GM21786 (cell line): ENCODE measurements at regions not wholly inside any gene's neighbourhood (a gene's known extent, or its start where the extent isn't known, plus 50 kb on each side); places are given as distances from the start of the nearest gene placed in this dataset.

ENCODE experiments used
- ATAC-seq: cut with Tn5 transposase; IDR thresholded peaks from one replicate; pipeline ENCODE4 v1.9.1; 2021; ENCODE audit not compliant: unreplicated experiment

DNA sequence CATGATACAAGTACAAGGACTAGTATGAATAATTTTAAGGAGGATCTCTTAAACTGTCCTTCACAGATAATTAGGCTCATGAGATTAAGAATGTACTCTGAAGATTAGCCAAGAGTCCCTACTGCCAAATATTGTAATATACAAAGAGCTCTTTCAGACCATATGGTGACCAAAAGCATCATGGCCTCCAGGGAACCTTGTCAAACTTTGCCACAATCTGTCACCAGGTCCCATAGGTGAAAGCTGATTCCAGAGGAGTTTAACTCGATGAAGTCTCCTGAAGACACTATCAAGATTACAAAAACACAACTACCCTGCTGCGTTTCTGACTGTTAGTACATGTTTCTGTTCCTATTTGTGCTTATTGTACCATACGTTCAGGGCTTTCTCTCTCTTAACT, 395.4 kb upstream of the ITGA1 start:
- no peak for ATAC-seq

GRCh38 chr5:52409835-52410234, 377.9 kb upstream of the ITGA1 start:
- no peak for ATAC-seq

DNA sequence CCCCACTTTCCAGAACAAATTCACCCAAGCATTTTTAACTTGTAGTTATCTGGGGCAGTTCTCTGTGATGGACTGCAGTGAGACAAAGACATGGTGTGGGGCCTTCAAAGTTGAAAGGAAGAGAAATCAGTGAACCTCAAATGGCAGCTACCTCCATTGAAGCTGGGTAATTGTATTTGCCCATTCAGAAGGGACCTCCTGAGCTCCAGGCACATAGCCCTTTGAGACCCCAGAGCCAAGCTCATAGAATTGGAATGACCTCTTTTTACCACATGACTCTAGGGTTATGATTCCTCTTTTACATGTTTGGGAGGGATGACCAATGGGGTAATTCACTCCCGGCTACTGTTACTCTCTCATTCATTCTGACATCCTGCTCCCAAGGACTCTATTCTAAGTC, 368.4 kb upstream of the ITGA1 start:
- ATAC-seq = no peak

GRCh38 chr5:52427615-52428014, 360.1 kb upstream of the ITGA1 start:
- ATAC-seq = no peak

- no peak for ATAC-seq
Measured at GRCh38 chr5:52428977-52429489, 358.7 kb upstream of the ITGA1 start.

DNA sequence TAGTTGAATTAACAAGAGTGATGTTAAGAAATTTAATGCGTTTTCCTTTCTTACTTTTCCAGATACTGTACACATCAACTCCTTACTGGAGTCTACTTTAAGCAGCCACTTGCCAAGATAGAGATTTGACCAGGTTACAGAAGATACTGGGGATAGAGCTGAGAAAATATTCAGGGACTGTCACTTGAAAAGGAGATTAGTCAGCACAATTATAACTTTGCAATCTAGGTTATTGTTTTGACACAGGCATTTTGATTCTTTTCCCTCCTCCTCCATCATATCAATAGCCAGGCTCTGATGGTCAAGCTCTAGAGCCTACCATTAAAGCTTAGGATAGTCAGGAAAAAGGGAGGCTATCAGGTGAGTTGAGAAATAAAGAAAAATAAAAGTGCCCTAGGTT, 345.9 kb upstream of the ITGA1 start:
- ATAC-seq = no peak

DNA sequence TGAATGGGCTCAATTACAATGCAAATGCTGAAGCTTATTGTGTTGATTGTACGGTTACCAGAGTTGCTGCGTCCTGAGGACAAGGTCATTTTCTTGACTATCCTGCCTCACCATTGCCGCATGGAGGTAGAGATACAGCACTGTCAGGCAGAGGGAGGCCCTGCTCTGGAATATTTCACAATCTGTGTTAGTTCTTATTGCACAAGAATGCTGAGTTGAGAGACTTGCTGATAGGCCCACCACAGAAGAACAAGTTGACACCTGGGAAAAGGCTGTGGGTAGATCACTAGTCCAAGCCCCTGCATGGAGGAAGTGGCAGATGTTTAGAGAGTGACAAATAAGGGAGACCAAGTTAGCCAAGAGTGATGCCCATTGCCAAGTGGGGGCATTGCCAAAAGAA, 344.5 kb upstream of the ITGA1 start:
- ATAC-seq = no peak

GRCh38 chr5:52448111-52448510, 339.6 kb upstream of the ITGA1 start:
- ATAC-seq = no peak

DNA sequence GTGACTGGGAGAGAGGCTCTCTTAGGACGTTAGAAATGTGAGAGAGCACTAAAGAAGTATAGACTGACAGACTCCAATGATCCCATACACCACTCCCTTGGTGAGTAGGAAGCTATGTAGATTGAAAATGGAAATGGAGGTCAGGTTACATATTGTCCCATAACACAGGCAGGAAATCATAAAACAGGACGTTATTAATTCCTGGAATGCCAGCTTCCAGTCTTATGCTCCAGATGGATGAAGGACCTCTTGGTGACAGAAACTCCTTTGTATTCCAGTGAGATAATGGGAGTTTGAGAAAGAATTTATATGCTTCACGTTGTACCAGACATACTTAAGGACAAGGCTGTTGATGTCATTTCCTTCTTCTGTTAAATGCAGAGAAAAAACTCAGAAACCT, 338.2 kb upstream of the ITGA1 start:
- no peak for ATAC-seq

- ATAC-seq = no peak
Measured at GRCh38 chr5:52452098-52452497, 335.6 kb upstream of the ITGA1 start.

GRCh38 chr5:52453176-52453575, 334.5 kb upstream of the ITGA1 start:
- no peak for ATAC-seq

- ATAC-seq = no peak
Measured at GRCh38 chr5:52455920-52456319, 331.8 kb upstream of the ITGA1 start.

DNA sequence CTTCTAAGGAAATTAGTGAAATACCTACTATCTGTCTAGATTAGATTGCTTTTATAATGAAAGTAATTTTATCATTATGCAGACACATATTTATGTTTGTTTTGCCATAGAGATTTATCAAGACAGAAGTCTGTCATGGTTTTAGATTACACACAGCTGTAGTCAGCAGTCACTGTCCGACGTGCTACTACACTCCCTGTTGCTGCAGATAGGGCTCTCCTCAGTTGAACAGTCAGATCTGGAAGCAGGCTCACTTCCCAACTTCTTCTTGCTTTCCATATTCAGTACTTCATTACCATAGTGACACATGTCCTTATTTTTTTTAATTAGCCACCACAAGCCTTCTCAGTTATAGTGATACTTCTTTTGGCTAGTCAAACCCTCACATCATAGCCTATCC, 329.9 kb upstream of the ITGA1 start:
- ATAC-seq = no peak

- ATAC-seq = no peak
Measured at GRCh38 chr5:52466113-52466512, 321.6 kb upstream of the ITGA1 start.

- no peak for ATAC-seq
Measured at GRCh38 chr5:52466749-52467520, 320.8 kb upstream of the ITGA1 start.

DNA sequence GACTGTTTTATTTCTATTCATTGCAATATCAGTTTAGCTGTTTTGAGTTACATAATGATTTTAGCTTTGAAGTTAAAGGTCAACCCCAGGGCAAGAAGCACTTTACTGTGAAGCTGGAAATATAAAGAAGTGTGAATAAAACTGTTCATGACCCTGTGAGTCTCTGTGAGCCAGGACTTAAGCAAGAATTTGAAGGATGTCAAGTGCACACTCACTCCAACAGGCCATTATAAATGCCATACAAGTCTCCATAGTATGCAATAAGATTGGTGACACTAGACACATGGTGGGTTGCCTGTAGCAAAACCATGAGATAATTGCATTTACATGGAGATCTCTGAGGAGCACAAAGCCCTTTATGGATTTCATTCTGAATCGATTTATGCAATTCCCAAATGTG, 318.7 kb upstream of the ITGA1 start:
- no peak for ATAC-seq

- no peak for ATAC-seq
Measured at GRCh38 chr5:52469420-52469819, 318.3 kb upstream of the ITGA1 start.

DNA sequence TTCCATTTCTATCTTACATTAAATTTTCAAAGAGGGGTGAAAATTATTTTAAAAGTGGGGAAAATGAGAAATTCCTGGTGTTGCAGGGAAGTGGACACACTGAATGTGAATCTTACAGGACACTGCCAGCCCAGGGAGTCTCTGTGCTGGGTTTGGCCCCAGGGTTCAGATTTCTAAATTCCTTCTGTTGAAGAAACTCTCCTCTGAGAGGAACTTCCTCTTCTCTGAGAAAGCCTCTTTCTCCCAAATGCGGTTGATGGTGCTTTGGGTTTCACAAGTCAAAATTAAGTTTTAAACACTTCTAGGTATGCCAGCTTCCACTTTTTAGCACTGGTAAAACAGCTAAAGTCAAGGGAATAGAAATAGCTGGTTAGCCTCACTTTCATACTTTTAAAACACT, 317.9 kb upstream of the ITGA1 start:
- ATAC-seq = no peak

GRCh38 chr5:52476346-52476745, 311.4 kb upstream of the ITGA1 start:
- ATAC-seq = no peak

- ATAC-seq = no peak
Measured at GRCh38 chr5:52481201-52481600, 306.5 kb upstream of the ITGA1 start.

DNA sequence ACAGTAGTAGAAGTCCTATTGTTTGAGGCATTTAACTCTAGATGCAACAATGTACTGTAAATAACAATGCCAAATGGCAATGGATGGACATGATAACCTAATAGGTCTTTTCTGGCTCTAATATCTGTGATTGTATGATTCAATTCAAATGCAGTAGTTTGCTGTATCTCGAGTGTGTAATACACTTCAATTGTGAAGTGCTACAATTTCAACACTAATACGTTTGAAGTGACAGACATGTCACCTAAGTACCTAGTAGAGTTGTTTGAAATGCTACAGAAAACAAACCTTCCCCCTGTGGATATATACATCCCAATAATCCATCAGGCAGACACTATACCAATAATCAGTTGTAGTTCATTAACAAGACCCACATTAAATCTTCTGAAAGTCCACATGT, 305.9 kb upstream of the ITGA1 start:
- ATAC-seq = no peak

- no peak for ATAC-seq
Measured at GRCh38 chr5:52491071-52491787, 296.5 kb upstream of the ITGA1 start.
